HG02623 (cell line): ENCODE measurements at regions not wholly inside any gene's neighbourhood (a gene's known extent, or its start where the extent isn't known, plus 50 kb on each side); places are given as distances from the start of the nearest gene placed in this dataset.
"Not testable (repeated sequence)": the region's sequence is repeated elsewhere in the genome, so short reads cannot be mapped to it uniquely, and the experiment has no call there.

Experiments used
- ATAC-seq: cut with Tn5 transposase; IDR thresholded peaks from one replicate; pipeline ENCODE4 v1.9.1; 2021; ENCODE audit warnings: moderate library complexity; ENCODE audit not compliant: unreplicated experiment

DNA sequence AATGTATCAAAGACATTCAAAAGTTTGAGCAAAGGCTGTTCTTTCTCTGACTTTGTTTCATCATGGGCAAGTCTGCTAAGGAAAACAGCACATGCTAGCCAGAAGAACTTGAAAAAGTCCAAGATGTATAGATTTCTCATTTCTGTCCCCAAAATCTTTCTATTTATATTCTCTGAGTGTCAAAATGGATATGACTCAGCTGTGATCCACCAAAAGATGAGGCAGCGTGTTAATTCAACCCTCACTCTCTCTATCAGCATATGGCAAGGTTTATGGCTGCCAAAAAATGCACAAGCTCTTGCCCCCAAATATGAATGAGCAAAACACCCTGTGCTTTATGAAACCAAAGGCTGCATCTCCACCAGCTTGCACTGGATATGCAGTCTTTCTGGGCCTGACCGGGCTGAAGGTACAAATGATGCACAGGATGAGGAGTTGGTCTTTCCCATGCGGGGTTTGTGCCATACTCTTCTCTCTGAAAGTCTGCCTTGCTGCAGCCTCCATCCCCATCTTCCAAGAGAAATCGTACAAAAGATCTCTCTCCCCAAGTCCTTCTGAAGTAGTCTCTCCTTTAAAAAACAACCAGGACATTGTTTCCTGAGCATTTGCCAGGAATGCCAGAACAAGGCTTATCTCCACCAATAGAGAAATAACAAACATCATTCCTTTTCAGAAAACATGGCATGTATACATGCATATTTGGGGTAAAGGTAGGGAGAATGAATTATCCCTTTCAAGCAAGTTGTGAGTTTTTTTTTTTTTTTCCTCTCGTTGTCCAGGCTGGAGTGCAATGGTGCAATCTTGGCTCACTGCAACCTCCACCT, 203.4 kb downstream of the TMX1 start:
- ATAC-seq: no peak

DNA sequence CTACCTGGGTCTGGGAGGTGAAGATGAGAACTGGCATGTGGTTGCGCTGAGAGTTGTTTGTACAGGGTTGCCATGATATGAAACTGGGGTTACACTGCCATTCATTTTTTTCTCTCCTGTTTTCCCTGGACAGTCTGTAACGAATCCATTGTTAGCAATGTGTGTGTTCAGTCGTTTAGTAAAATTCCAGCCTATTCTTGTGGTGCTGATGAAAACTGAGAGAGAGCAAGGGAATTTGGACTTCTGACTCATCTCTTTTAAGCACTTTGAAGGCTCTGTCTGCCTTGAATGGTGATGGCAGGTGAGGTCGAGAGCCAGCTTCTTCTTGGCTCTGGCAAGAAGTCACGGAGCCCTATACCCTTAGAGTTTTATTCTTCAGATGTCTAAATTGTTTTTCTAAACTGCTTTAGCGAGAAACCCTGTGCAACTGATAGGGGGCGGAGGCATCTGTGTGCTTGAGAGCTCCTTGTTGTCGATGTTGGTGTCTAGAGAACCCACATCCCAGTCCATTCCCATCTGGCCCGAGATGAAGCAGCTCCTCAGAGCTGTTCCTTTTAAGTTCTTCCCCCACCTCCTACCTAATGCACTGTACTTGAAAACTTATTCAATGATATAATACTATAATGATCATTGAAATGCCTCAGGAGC, 204.4 kb downstream of the TMX1 start:
- ATAC-seq: no peak

DNA sequence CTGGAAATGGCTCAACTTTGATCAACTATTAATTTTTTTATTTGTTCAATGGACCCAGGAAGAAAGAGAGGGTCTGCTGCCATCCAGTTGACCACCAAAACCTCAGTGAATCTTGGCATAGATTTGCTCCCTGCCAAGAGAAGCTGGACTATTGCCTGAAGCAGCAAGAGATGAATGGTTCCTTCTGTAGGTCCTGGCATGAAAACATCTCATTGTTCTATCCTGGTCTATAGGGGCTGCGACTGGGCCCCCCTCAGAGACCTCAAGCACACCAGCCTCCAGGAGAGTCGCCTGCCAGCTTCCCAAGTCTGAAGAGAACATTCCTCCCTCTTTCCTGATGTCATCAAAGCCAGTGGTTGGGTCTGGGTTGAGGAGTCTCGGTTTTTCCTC, 204.9 kb downstream of the TMX1 start:
- no peak for ATAC-seq

DNA sequence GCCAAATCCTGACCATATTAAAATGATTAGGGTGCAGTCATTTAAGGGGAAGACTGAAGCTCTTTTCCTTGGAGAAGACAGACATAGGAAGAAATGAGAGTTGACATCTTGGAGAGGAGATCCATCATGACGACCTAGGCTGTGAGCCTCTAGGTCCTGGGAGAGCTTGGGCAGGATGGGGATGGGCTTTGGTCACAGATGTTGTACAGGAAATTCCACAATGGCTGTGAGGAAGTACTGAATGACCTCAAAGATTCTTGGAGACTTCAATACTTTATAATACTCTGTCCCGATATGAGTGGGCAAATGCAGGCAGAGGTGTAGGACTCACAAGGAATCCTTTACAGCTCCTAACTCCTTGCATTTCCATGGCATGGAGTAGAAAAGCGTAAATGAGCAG, 204.9 kb upstream of the FRMD6 start:
- ATAC-seq: no peak

DNA sequence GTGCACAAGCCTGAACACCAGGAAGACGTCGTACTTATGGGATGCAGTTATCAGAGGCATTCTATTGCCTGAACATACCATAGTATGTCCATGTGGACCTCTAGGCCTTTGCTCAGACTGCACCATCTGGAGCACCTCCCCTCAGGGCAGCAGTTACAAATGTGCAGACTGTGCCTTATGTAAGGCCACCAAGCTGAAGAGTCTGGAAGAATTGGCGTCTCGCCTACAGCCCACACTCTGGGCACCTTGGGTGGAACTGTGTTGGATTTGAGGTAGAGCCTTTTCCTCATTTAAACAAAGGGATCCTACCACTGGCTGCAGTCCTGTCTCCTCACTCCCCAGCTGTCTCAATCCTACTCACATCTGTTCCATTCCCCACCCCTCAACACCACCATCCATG, 204.3 kb upstream of the FRMD6 start:
- no peak for ATAC-seq

DNA sequence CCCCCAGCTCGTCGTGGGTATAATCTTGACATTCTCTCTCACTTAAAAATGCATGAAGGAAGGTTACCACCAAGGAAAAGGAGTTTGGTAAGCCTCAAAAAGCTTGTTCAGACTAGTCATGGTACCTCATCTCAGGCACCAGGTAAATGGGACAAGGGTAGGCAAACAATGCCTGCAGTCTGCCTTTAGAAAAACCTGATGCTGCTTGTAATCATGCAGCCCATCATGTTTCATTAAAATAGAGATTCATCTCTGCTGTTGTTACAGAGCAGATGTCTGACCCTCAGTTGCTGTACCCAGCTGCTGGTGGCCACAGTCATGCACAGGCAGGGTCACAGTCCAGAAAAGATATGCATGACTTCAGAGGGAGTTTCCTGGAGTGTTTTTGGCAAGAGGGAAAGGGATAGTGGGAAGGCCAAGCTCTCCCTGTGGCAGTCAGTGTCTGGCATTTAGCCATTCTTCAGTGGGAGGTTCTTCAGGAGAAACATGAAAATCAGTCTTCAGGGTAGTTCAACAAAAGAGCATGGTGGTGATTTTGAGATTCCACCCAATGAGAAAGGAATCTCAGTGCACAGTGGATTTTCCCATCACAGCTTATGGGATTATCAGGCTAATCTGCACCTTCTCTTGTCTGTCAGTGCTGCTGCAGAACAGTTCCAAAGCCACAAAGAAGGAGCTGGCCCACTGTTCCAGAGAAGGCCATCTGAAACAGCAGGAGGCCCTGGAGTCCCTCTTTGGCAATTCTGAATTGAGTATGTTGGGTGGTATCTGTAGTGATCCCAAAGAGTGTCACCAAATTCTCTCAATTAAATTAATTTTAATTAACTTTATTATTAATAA, 202.7 kb upstream of the FRMD6 start:
- no peak for ATAC-seq

DNA sequence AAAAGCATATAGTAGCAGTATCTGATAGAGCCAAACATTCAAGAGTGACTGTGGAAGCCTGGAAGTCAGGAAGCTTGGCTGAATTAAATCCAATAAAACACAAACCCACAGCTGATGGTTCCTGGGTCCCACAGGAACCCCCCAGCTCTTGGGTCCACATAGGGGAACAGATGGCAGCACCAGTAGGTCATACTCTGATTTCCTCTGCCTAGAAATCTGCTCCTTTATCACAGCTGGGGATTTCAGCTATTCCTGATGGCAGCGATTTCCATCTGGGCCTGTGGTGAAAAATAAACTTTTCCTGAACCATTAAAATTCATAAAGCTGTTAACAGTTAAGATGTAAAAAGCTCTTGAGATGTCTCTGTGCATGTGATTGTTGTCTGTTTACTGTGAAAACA, 202.0 kb upstream of the FRMD6 start:
- ATAC-seq: no peak

DNA sequence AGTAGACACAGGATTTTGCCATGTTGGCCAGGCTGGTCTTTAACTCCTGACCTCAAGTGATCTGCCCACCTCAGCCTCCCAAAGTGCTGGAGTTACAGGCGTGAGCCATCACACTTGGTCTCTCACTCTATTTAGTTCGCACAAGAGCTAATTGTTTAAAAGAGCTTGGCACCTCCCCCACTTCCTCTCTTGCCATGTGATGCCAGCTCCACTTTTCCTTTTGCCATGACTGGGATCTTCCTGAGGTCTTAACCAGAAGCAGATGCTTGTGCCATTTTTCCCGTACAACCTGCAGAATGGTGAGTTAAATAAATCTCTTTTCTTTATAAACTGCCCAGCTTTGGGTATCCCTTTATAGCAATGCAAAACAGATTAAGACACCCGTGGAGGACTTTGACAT, 200.1 kb upstream of the FRMD6 start:
- no peak for ATAC-seq

DNA sequence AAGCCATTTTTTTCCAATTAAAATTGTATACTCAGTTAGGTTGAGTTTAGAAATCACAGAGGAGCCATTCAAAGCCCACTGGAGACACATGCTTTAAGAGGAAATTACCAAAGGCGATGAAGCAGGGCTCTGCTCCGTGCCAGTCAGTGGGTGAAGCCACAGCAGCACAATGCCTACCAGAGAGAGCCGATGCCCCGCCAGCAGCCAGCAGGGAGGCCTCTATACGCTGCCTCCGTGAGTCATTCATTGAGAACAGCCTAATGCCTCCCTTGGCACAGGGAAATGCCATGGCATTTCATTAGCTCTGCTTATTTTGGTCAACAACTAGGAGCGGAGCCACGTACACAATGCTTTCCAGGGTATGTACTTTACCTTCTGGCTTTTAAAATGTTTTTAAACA, 197.8 kb upstream of the FRMD6 start:
- no peak for ATAC-seq

DNA sequence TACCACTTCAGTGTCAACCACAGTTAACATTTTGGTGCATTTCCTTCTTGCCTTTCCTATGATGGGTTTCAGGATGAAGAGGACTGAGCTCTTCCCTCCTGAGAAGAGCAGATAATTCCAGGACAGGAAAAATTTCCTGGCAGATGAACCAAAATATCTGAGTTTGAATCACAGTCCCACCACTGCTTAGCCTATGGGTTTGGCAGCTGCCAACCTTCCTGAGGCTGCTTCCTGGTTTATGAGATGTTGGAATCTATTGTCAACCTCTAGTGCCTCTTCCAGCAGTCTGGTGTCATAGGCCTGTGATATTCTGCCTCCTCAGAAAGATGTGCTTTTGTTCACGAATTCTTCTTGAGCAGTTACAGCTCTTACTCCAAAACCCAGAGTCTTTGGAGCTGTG, 197.4 kb upstream of the FRMD6 start:
- ATAC-seq: no peak

DNA sequence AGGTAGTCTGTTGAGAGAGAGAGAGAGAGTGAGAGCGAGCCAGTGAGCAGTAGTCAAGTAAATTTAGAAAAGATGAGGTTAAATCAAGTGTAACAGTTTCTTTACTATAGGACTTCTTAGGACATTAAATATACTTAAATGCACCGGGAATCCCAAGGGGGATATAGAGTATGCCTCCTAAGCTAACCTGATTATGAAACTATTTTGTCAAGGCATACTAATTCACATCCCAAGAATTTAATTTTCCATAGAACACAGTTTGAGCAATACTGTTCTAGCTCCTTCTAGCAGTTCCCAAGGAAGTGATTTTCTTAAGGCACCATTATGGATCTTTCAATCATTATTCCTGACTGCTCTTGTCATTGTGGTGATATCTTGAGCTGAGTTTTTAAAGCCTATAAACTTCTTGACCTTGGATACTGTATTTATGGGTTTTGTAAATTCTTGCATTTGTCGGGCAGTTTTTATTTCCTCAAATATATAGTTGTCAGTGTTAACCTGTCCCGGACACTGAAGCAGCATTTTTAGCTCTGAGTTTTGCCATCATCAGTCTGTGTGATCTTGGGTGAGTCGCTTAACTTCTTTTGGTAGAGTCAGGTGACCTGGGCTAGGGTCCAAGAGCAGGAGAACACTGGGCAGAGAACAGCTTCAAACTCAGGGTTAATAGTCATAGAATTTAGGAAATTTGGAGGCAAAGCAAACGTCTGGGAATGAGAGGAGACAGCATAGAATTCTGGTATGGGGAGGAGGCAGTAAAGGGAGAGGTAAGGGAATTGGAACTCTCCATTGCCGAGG, 196.5 kb upstream of the FRMD6 start:
- no peak for ATAC-seq

DNA sequence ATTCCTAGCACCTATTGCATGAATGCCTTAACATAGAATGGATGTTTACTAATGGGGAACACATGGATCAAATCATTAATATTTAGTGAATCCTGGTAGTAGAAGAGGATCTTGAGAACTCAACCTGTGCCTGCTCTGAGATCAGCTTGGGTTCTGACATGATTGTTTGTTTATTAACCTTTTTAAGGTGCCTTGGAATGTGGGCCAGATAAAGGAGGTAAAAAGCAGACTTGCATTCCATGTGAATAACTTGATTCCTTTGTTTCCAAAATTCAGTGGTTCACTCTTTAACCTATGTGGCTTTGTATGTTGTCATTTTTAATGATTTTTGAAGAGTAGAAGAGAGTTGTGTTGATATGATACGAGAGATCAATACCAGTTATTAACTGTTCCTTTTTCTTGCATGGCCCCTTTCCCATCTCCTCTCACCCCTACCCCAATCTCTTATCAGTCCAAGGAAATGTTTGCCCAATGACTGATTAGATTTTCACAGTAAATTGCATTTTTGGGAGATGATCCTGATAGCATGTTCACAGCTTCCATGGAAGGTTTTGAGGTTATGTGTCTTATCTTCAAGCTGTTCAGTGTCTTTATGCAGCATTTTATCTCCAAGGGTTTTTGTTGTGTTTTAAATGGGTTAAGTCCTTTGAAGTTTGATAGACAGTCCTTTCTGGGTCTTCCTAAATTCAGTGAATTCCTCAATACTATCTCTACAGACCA, 193.7 kb upstream of the FRMD6 start:
- no peak for ATAC-seq

DNA sequence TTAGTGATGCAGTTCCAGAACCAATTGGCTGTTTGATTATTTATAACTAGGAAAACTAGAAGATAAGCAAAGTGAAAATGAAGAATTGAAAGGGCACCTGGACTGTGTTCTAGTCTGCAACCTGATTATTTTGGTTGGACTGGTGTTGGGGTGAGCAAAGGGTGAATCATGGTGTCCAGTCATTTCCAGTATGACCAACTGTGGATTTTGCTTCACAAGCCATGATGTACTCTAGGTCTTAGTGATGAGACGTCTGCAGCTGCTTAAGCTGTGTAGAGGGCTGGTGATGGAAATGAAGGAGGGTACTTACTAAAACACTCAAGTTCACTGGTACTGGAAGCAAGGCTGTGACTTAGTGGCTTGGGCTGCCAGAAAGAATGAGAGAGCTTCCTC, 193.2 kb upstream of the FRMD6 start:
- ATAC-seq: no peak

DNA sequence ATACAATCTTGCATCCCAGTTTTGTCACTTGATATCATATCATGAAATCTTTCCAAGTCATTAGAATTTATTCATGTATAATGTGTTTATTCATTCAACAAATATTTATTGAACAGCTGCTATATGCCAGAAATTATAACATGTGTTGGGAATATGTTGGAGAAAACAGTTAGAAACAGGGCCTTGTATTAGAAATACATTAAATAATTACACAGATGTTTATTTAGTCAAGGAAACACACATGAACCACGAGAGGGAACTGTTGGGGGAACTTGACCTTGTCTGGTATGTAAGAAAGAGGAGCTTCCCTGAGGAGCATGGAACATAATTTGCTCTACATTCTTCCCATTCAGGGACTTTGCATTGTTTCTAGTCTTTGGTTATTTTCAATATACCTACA, 191.7 kb upstream of the FRMD6 start:
- no peak for ATAC-seq

DNA sequence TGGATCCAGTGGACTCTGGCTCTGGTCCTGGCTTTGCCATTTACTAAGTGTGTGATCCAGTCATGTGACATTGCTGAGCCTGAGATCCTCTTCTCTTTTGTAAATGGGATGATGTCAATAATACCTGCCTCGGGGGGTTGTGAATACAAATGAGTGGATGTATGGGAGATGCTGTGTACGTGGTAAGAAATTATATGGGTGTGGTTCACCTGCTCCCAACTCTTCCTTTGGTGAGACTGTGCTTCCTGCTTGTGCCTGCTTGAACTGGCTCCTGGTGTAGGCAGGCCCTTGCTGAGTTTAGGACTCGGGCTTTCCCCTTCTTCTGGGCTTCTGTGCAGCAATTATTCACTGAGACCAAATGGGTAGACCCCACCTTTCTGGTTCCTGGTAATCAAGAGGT, 189.5 kb upstream of the FRMD6 start:
- ATAC-seq: no peak

DNA sequence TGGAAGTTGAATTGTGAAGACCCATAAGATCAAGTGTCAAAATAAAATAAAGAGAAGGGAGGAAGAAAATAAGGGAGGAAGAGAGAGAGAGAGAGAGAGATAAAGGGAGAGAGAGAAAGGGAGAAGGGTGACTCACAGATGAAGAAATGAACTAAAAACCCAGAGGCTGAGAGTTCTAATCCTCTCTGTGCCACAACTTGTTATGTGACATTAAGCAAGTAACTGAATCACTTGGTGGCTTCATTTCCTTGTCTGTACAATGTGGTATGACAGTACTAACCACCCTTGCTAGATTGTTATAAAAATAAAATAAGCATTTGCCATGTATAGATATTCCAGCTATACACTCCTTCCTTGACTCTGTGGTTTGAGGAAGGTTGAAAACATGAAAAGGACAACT, 189.0 kb upstream of the FRMD6 start:
- no peak for ATAC-seq

DNA sequence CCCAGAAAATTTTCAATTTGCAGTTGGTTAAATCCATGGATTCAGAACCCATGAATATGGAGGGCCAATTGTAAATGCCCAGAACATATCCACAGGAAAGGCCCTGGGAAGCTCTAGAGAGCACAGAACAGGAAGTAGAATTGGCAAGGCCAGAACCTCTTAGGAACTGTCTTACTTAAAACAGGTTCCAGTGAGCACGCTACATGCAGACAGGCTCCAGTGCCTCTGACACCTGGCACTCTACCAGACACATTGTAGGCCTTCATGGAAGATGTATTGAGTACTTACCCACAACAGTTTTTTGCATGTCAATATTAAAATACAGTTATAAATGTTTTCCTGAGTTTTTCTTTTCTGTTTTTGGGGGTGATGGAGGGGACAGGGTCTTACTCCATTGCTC, 188.2 kb upstream of the FRMD6 start:
- ATAC-seq: no peak

DNA sequence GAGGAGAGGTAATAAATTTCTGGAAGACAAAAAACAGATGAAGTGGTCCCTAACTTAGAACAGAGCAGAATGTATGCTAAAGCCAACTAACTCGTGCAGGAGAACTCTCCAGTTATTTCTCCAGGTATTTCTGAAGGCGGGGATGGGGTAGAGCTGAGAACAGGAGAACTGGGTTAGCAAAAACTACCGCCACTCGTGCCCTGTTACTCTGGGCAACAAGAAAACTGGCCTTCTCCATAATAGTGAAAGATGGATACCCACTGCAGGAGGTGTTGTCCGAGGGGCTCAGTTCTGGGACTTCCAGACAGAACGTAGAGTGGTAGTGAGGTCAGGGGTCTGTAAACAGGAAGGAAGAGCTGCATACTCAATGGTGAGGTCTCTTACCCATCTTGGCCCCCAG, 187.3 kb upstream of the FRMD6 start:
- ATAC-seq: no peak

DNA sequence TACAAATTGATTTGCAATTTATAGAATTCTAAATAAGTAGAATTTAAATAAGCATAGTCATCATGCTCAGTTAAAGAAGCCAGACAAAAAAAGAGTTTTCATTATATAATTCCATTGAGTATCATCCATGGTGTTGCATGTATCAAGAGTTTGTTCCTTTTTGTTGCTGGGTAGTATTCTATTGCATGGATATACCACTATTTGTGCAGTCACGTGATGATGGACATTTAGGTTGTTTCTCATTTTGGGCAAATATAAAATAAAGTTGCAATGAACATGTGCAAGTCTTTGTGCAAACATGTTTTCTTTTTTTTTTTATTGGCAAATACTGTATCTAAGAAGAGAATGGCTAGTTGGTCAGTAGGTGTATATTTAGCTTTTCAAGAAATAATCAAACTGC, 186.2 kb upstream of the FRMD6 start:
- ATAC-seq: no peak

DNA sequence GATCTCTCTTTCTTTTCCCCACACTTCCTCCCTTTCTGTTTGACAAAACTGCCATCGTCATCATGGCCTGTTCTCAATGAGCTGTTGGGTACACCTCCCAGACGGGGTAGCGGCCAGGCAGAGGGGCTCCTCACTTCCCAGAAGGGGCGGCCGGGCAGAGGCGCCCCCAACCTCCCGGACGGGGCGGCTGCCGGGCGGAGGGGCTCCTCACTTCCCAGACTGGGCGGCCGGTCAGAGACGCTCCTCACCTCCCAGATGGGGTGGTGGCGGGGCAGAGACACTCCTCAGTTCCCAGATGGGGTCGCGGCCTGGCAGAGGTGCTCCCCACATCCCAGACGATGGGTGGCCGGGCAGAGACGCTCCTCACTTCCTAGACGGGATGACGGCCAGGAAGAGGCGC, 184.3 kb upstream of the FRMD6 start:
- ATAC-seq: not testable (repeated sequence)
